Lower lobe of right lung (tissue), 2 donors: ENCODE measurements at regions not wholly inside any gene's neighbourhood (a gene's known extent, or its start where the extent isn't known, plus 50 kb on each side); places are given as distances from the start of the nearest gene placed in this dataset.

Experiments used
- ATAC-seq, 2 donors: fragments of 200-7000 bp; cut with Tn5 transposase; one replicate each; pipeline ENCODE4 v1.9.1; 2020 to 2022; ENCODE audit warnings: mild to moderate bottlenecking in 2 of 2, moderate library complexity in 2 of 2
- DNase-seq: peaks from one replicate; pipeline ENCODE4 v3.0.0-alpha.2; 2020
- H3K27ac ChIP-seq: fragments of 200-600 bp; one replicate; pipeline ENCODE4 v1.8.0; 2022
- H3K27me3 ChIP-seq: fragments of 200-600 bp; one replicate; pipeline ENCODE4 v1.8.0; 2022; ENCODE audit warnings: low read depth
- H3K36me3 ChIP-seq: fragments of 200-600 bp; one replicate; pipeline ENCODE4 v1.8.0; 2022; ENCODE audit warnings: mild to moderate bottlenecking
- H3K4me1 ChIP-seq: fragments of 200-600 bp; one replicate; pipeline ENCODE4 v1.8.0; 2022
- H3K4me3 ChIP-seq: fragments of 200-600 bp; one replicate; pipeline ENCODE4 v1.8.0; 2022; ENCODE audit warnings: mild to moderate bottlenecking
- H3K9me3 ChIP-seq: fragments of 200-600 bp; one replicate; pipeline ENCODE4 v1.8.0; 2022
- CTCF ChIP-seq: fragments of 200-600 bp; IDR thresholded peaks from one replicate; pipeline ENCODE4 v1.8.0; 2022; ENCODE audit warnings: antibody characterized with exemption, mild to moderate bottlenecking
- intact Hi-C: fragments of 100-400 bp; cut with DNase I; formaldehyde crosslinking; loops from one replicate; pipeline ENCODE4 v1.11.0; 2022
- donor health status: DM: no; HTN: yes; CAD: no; lungs with severe emphysema.

- Histone ChIP-seq H3K4me3 (no peak overlapping the region), H3K4me1 (no peaks in the 10 kb centered on the region), H3K36me3 (no peaks in the 10 kb centered on the region), H3K9me3 (no peaks in the 10 kb centered on the region), H3K27ac (no peak overlapping the region), H3K27me3 (no peaks in the 10 kb centered on the region)
- TF ChIP-seq CTCF, result no peak
- intact Hi-C loops, result no loop called here
- no peak for ATAC-seq
- DNase-seq, result no peak
Observed at GRCh38 chr2:225207043-225207442, 164.8 kb upstream of the DOCK10 start.

GRCh38 chr2:225196579-225196978, 154.3 kb upstream of the DOCK10 start:
- H3K36me3 ChIP-seq, result no peaks in the 10 kb centered on the region
- no peak for ATAC-seq
- H3K4me1 ChIP-seq, result no peaks in the 10 kb centered on the region
- H3K4me3 ChIP-seq, result no peak overlapping the region
- no peak for DNase-seq
- no peak for TF ChIP-seq CTCF
- intact Hi-C loops, result no loop called here
- H3K27me3 ChIP-seq, result no peaks in the 10 kb centered on the region
- no peaks in the 10 kb centered on the region for H3K9me3 ChIP-seq
- no peak overlapping the region for H3K27ac ChIP-seq

- no peaks in the 10 kb centered on the region for H3K9me3 ChIP-seq
- H3K4me3 ChIP-seq, result no peak overlapping the region
- intact Hi-C loops, result no loop called here
- H3K27me3 ChIP-seq, result no peaks in the 10 kb centered on the region
- H3K27ac ChIP-seq, result no peak overlapping the region
- no peaks in the 10 kb centered on the region for H3K36me3 ChIP-seq
- ATAC-seq, result no peak
- no peak for TF ChIP-seq CTCF
- no peak for DNase-seq
- H3K4me1 ChIP-seq, result no peaks in the 10 kb centered on the region
Observed at GRCh38 chr2:225192869-225193268, 150.6 kb upstream of the DOCK10 start.

GRCh38 chr2:225190987-225191386, 148.7 kb upstream of the DOCK10 start:
- no peaks in the 10 kb centered on the region for H3K27me3 ChIP-seq
- no peak for DNase-seq
- H3K4me3 ChIP-seq, result no peak overlapping the region
- TF ChIP-seq CTCF, result no peak
- no peaks in the 10 kb centered on the region for H3K9me3 ChIP-seq
- H3K4me1 ChIP-seq, result no peaks in the 10 kb centered on the region
- no peak overlapping the region for H3K27ac ChIP-seq
- ATAC-seq, result no peak
- H3K36me3 ChIP-seq, result no peaks in the 10 kb centered on the region
- intact Hi-C loops, result no loop called here

- ATAC-seq, result no peak
- TF ChIP-seq CTCF, result no peak
- Histone ChIP-seq H3K4me1 (no peaks in the 10 kb centered on the region), H3K36me3 (no peaks in the 10 kb centered on the region), H3K9me3 (no peaks in the 10 kb centered on the region), H3K4me3 (no peak overlapping the region), H3K27ac (no peak overlapping the region), H3K27me3 (no peaks in the 10 kb centered on the region)
- DNase-seq, result no peak
- intact Hi-C loops, result no loop called here
Observed at GRCh38 chr2:225184948-225185347, 142.7 kb upstream of the DOCK10 start.

GRCh38 chr2:225182126-225182525, 139.9 kb upstream of the DOCK10 start:
- H3K36me3 ChIP-seq, result no peaks in the 10 kb centered on the region
- no peak overlapping the region for H3K27ac ChIP-seq
- no peak for TF ChIP-seq CTCF
- ATAC-seq (no peak), DNase-seq (no peak)
- no peaks in the 10 kb centered on the region for H3K4me1 ChIP-seq
- intact Hi-C loops, result no loop called here
- no peaks in the 10 kb centered on the region for H3K27me3 ChIP-seq
- no peak overlapping the region for H3K4me3 ChIP-seq
- H3K9me3 ChIP-seq, result no peaks in the 10 kb centered on the region
